ENCODE measurements at regions not wholly inside any gene's neighbourhood (a gene's known extent, or its start where the extent isn't known, plus 50 kb on each side); places are given as distances from the start of the nearest gene placed in this dataset.

GRCh38 chr16:87178177-87178863, 138.9 kb downstream of the C16orf95 start:
- H2AFZ ChIP-seq (ENCODE audit: control insufficient read depth, low read depth, low read length): no peak overlapping the region
- 40% methylated on average over 14 of the region's 14 CpGs for WGBS (ENCODE audit: insufficient coverage, insufficient replicate concordance, low lambda C conversion rate, missing lambda C conversion rate)
- H3K36me3 ChIP-seq (ENCODE audit: control insufficient read depth in 2 of 2, insufficient read depth in 2 of 2, low read length in 1 of 2): no peaks in the 10 kb centered on the region
- SMC1A ChIA-PET (ENCODE audit: uncharacterized antibody, unreplicated experiment): no interaction called here
- ATAC-seq (no peak), FAIRE-seq (no peak), DNase-seq (ENCODE audit: low read depth, low spot score) (no peak)
- no peaks in the 10 kb centered on the region for H3K9me3 ChIP-seq (replicated peaks; ENCODE audit: control insufficient read depth, insufficient read depth, low read length)
- no peaks in the 10 kb centered on the region for H4K20me1 ChIP-seq (ENCODE audit: control insufficient read depth, insufficient read depth)
- POLR2A ChIA-PET: no interaction called here
- no peak overlapping the region for H3K4me2 ChIP-seq (ENCODE audit: control insufficient read depth, insufficient read depth)
- intact Hi-C loops (cut with micrococcal nuclease; ENCODE audit: unreplicated experiment) (no loop called here), in situ Hi-C loops (cut with MboI) (no loop called here)
- no peak overlapping the region for H3K27ac ChIP-seq (ENCODE audit: control insufficient read depth, insufficient read depth)
- H3K27me3 ChIP-seq (replicated peaks in 1 of 2; ENCODE audit: control insufficient read depth in 2 of 2, insufficient read depth in 2 of 2, low read length in 1 of 2): no peaks in the 10 kb centered on the region
- no peaks in the 10 kb centered on the region for H3K79me2 ChIP-seq (ENCODE audit: control insufficient read depth, insufficient read depth, low read length)
- H3K4me3 ChIP-seq: no peak overlapping the region
- no peaks in the 10 kb centered on the region for H3K4me1 ChIP-seq (ENCODE audit: control insufficient read depth, insufficient read depth, low read length)
- no TSS peak for BruUV-seq (replicated peaks)
- H3K9ac ChIP-seq (ENCODE audit: control insufficient read depth, insufficient read depth, low read length): no peak overlapping the region
- CTCF ChIA-PET: interaction anchor here (0.8 kb wide), 1 partner anchor 100 kb away, joined by 3 read pairs; no protein-coding TSS in a partner anchor
- RAD21 ChIA-PET (ENCODE audit: unreplicated experiment): no interaction called here
- no peak for TF ChIP-seq CHD4 (IDR thresholded peaks at IDR 0.05)
- TF ChIP-seq MYB (IDR thresholded peaks at IDR 0.05; ENCODE audit: borderline replicate concordance, low read depth, low read length): no peak
- TF ChIP-seq POLR2AphosphoS2 (IDR thresholded peaks at IDR 0.05; ENCODE audit: low read depth, low read length): no peak
- no peak for TF ChIP-seq CEBPB (IDR thresholded peaks at IDR 0.05; ENCODE audit: borderline replicate concordance in 1 of 2, low read depth in 2 of 2, low read length in 2 of 2)
- no peak for TF ChIP-seq TCF7 (IDR thresholded peaks at IDR 0.05; ENCODE audit: borderline replicate concordance)
- TF ChIP-seq BCL11A (IDR thresholded peaks at IDR 0.05; ENCODE audit: low read depth, low read length): no peak
- no peak for TF ChIP-seq RELA (IDR thresholded peaks at IDR 0.05; ENCODE audit: borderline replicate concordance, partially characterized antibody)
- no peak for TF ChIP-seq MAX (IDR thresholded peaks at IDR 0.05; ENCODE audit: low read depth, low read length)
- TF ChIP-seq SIN3A (IDR thresholded peaks at IDR 0.05; ENCODE audit: low read depth, low read length): no peak
- TF ChIP-seq RB1 (IDR thresholded peaks at IDR 0.05; ENCODE audit: borderline replicate concordance): no peak
- no peak for TF ChIP-seq ATF3 (IDR thresholded peaks at IDR 0.05; ENCODE audit: borderline replicate concordance, extremely low read depth, low read depth, low read length)
- no peak for TF ChIP-seq ZBTB40 (IDR thresholded peaks at IDR 0.05; ENCODE audit: borderline replicate concordance)
- TF ChIP-seq POLR2A (IDR thresholded peaks at IDR 0.05; ENCODE audit: low read depth, low read length): no peak
- TF ChIP-seq YBX1 (IDR thresholded peaks at IDR 0.05): no peak
- TF ChIP-seq JUND (IDR thresholded peaks at IDR 0.05; ENCODE audit: low read depth, low read length): no peak
- no peak for TF ChIP-seq HDAC6 (IDR thresholded peaks at IDR 0.05; ENCODE audit: unreplicated experiment)
- TF ChIP-seq ETV6 (conservative IDR thresholded peaks at IDR 0.05 in 1 of 2, IDR thresholded peaks at IDR 0.05 in 1 of 2; ENCODE audit: borderline replicate concordance in 1 of 2, low read depth in 1 of 2): no peak
